ENCODE measurements at regions not wholly inside any gene's neighbourhood (a gene's known extent, or its start where the extent isn't known, plus 50 kb on each side); places are given as distances from the start of the nearest gene placed in this dataset.
"Not testable (repeated sequence)": the region's sequence is repeated elsewhere in the genome, so short reads cannot be mapped to it uniquely, and the experiment has no call there.

GRCh38 chr12:31216479-31216878, 109.5 kb downstream of the SINHCAF start:
- no peak for DNase-seq (ENCODE audit: low spot score)

- DNase-seq (ENCODE audit: low spot score): no peak
Measured at GRCh38 chr12:31217356-31218130, 108.4 kb downstream of the SINHCAF start.

- no peak for DNase-seq (ENCODE audit: low spot score)
Measured at GRCh38 chr12:31218203-31219025, 107.5 kb downstream of the SINHCAF start.

GRCh38 chr12:31219521-31219920, 106.4 kb downstream of the SINHCAF start:
- DNase-seq (ENCODE audit: low spot score): no peak

GRCh38 chr12:31220061-31220460, 105.9 kb downstream of the SINHCAF start:
- no peak for DNase-seq (ENCODE audit: low spot score)

- no peak for DNase-seq (ENCODE audit: low spot score)
Measured at GRCh38 chr12:31220633-31221550, 105.1 kb downstream of the SINHCAF start.

- no peak for DNase-seq (ENCODE audit: low spot score)
Measured at GRCh38 chr12:31221551-31221945, 104.4 kb downstream of the SINHCAF start.

GRCh38 chr12:31222620-31223222, 103.2 kb downstream of the SINHCAF start:
- no peak for DNase-seq (ENCODE audit: low spot score)

- not testable (repeated sequence) for DNase-seq (ENCODE audit: low spot score)
Measured at GRCh38 chr12:31223640-31224039, 102.3 kb downstream of the SINHCAF start.

- no peak for DNase-seq (ENCODE audit: low spot score)
Measured at GRCh38 chr12:31224768-31225448, 101.0 kb downstream of the SINHCAF start.

- no peak for DNase-seq (ENCODE audit: low spot score)
Measured at GRCh38 chr12:31225656-31226535, 100.1 kb downstream of the SINHCAF start.

GRCh38 chr12:31226639-31227038, 99.3 kb downstream of the SINHCAF start:
- no peak for DNase-seq (ENCODE audit: low spot score)

- DNase-seq (ENCODE audit: low spot score): no peak
Measured at GRCh38 chr12:31227401-31227981, 98.5 kb downstream of the SINHCAF start.

- no peak for DNase-seq (ENCODE audit: low spot score)
Measured at GRCh38 chr12:31228811-31229792, 96.8 kb downstream of the SINHCAF start.

GRCh38 chr12:31230004-31230403, 95.9 kb downstream of the SINHCAF start:
- DNase-seq (ENCODE audit: low spot score): no peak

Data from A172 (cell line).